SH-SY5Y (cell line): ENCODE measurements at regions not wholly inside any gene's neighbourhood (a gene's known extent, or its start where the extent isn't known, plus 50 kb on each side); places are given as distances from the start of the nearest gene placed in this dataset.

Experiments used
- GATA2 ChIP-seq: IDR thresholded peaks from 2 replicates; pipeline ENCODE4 v1.6.1; 2011; ENCODE audit warnings: mild to moderate bottlenecking, low read depth, low read length
- GATA3 ChIP-seq: IDR thresholded peaks from 2 replicates; pipeline ENCODE4 v1.6.1; 2011; ENCODE audit warnings: low read depth, mild to moderate bottlenecking, low read length, moderate library complexity

GRCh38 chr5:102651466-102651865 lies 103.6 kb upstream of the PAM start:
- TF ChIP-seq GATA3 (no peak), GATA2 (no peak)
